OCI-LY1 (cell line): ENCODE measurements at regions not wholly inside any gene's neighbourhood (a gene's known extent, or its start where the extent isn't known, plus 50 kb on each side); places are given as distances from the start of the nearest gene placed in this dataset.

Experiments
- H2AFZ ChIP-seq: fragments of 200-600 bp; sonication (generic), shearing (Covaris generic); 2 replicates; pipeline ENCODE4 v1.6.0; 2014; ENCODE audit warnings: antibody characterized with exemption, mild to moderate bottlenecking, low read length
- H3F3A ChIP-seq: fragments of 200-600 bp; sonication (generic), shearing (Covaris generic); 2 replicates; pipeline ENCODE4 v1.6.0; 2014; ENCODE audit warnings: mild to moderate bottlenecking, antibody characterized with exemption, low read length, moderate library complexity; ENCODE audit not compliant: insufficient read depth
- H3K27ac ChIP-seq: fragments of 200-600 bp; sonication (generic); 2 replicates; pipeline ENCODE4 v1.5.1; 2014; ENCODE audit warnings: low read length, mixed run types, mild to moderate bottlenecking, low read depth; ENCODE audit not compliant: poor library complexity, severe bottlenecking
- H3K27me3 ChIP-seq: fragments of 200-600 bp; sonication (generic); 2 replicates; pipeline ENCODE4 v1.6.0; 2014; ENCODE audit warnings: antibody characterized with exemption, mild to moderate bottlenecking, low read length, moderate library complexity; ENCODE audit not compliant: insufficient read depth
- H3K36me3 ChIP-seq: fragments of 200-600 bp; sonication (generic); 2 replicates; pipeline ENCODE4 v1.6.1; 2014; ENCODE audit warnings: mild to moderate bottlenecking, antibody characterized with exemption, low read length, moderate library complexity, mixed read lengths; ENCODE audit not compliant: insufficient read depth
- H3K4me1 ChIP-seq: fragments of 200-600 bp; sonication (generic); 2 replicates; pipeline ENCODE4 v1.5.1; 2014; ENCODE audit warnings: mild to moderate bottlenecking, low read length, moderate library complexity; ENCODE audit not compliant: insufficient read depth, severe bottlenecking
- H3K4me2 ChIP-seq: fragments of 200-600 bp; sonication (generic), shearing (Covaris generic); 2 replicates; pipeline ENCODE4 v1.6.1; 2014; ENCODE audit warnings: low read length
- H3K4me3 ChIP-seq: fragments of 200-600 bp; sonication (generic); 2 replicates; pipeline ENCODE4 v1.5.1; 2014; ENCODE audit warnings: low read length, low read depth, mild to moderate bottlenecking, mixed read lengths; ENCODE audit not compliant: poor library complexity, severe bottlenecking
- H3K79me2 ChIP-seq: fragments of 200-600 bp; shearing (Covaris generic); 2 replicates; pipeline ENCODE4 v1.6.1; 2016; ENCODE audit warnings: mixed run types, low read length, mixed read lengths; ENCODE audit not compliant: insufficient read depth
- H3K9ac ChIP-seq: fragments of 200-600 bp; sonication (generic), shearing (Covaris generic); 2 replicates; pipeline ENCODE4 v1.6.1; 2014; ENCODE audit warnings: mild to moderate bottlenecking, low read length, mixed read lengths
- H3K9me2 ChIP-seq: fragments of 200-600 bp; sonication (generic), shearing (Covaris generic); 2 replicates; pipeline ENCODE4 v1.6.1; 2014; ENCODE audit warnings: low read depth, mild to moderate bottlenecking, low read length, mixed read lengths
- H3K9me3 ChIP-seq: fragments of 200-600 bp; shearing (Covaris generic); 2 replicates; pipeline ENCODE4 v1.6.1; 2014; ENCODE audit warnings: low read length, mixed read lengths
- H4K20me1 ChIP-seq: fragments of 200-600 bp; sonication (generic), shearing (Covaris generic); 2 replicates; pipeline ENCODE4 v1.6.0; 2016; ENCODE audit warnings: mild to moderate bottlenecking, low read length; ENCODE audit not compliant: insufficient read depth
- EZH2 ChIP-seq: fragments of 200-600 bp; sonication (generic), shearing (Covaris generic); IDR thresholded peaks from 2 replicates; pipeline ENCODE4 v1.8.0; 2017; ENCODE audit warnings: borderline replicate concordance, mixed run types, mild to moderate bottlenecking, antibody characterized with exemption, low read length, moderate library complexity, mixed read lengths
- TF ChIP-seq, protein P1 (sequence below): fragments of 200-600 bp; sonication (generic), shearing (Covaris generic); IDR thresholded peaks from 2 replicates; pipeline ENCODE4 v1.5.1; 2017; ENCODE audit warnings: mild to moderate bottlenecking, antibody characterized with exemption, low read length, moderate library complexity, mixed read lengths

DNA sequence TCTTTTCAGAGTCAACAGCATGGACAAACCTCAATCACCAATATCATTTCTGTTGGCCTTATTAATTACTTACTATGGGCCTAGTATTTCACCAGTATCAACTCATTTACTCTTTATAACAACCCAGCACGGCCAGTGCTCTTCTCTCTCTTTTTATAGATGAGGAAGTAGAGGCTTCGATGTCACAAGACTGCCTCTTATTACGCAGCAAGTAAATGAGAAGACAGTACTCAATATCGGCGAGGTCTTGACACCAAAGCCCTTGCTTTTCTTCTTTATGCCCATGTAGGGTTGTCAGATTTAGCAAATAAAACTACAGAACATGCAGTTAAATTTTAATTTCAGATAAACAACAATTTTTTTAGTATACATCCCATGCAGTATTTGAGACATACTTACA is 99.0 kb upstream of the KCNMB2 start:
- no peak overlapping the region for H2AFZ ChIP-seq

DNA sequence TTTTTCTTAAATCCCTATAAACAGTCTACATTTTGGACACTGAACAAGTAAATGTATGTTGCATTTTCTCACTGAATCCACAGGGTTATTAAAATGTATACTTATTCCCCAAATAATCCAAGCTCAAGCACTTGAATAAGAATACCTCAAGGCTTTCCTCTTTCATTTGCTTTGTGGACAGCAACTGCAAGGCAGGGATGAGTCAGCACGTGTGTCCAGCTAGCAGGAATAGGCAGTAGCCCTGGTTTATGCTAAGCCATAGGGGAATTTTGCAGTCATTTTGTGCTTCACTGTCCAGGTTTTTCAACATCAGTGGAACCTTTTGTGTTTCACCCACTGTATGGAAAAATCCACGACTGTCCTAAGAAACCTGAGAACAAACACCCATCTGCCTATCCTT is 96.7 kb upstream of the KCNMB2 start:
- Histone ChIP-seq H3K4me1 (no peaks in the 10 kb centered on the region), H3K4me2 (no peak overlapping the region), H2AFZ (no peak overlapping the region)

More for the DNA sequence above, 99.0 kb upstream of the KCNMB2 start:
- no peaks in the 10 kb centered on the region for H3K4me1 ChIP-seq
- no peak overlapping the region for H3K27ac ChIP-seq
- no peaks in the 10 kb centered on the region for H3K27me3 ChIP-seq
- no peak overlapping the region for H3K9ac ChIP-seq
- no peak overlapping the region for H3K4me3 ChIP-seq
- no peaks in the 10 kb centered on the region for H3K36me3 ChIP-seq
- no peaks in the 10 kb centered on the region for H3K79me2 ChIP-seq
- no peaks in the 10 kb centered on the region for H3K9me3 ChIP-seq
- TF ChIP-seq EZH2: no peak
- TF ChIP-seq, protein P1, sequence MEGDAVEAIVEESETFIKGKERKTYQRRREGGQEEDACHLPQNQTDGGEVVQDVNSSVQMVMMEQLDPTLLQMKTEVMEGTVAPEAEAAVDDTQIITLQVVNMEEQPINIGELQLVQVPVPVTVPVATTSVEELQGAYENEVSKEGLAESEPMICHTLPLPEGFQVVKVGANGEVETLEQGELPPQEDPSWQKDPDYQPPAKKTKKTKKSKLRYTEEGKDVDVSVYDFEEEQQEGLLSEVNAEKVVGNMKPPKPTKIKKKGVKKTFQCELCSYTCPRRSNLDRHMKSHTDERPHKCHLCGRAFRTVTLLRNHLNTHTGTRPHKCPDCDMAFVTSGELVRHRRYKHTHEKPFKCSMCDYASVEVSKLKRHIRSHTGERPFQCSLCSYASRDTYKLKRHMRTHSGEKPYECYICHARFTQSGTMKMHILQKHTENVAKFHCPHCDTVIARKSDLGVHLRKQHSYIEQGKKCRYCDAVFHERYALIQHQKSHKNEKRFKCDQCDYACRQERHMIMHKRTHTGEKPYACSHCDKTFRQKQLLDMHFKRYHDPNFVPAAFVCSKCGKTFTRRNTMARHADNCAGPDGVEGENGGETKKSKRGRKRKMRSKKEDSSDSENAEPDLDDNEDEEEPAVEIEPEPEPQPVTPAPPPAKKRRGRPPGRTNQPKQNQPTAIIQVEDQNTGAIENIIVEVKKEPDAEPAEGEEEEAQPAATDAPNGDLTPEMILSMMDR: no peak
- H3K9me2 ChIP-seq: no peaks in the 10 kb centered on the region
- no peaks in the 10 kb centered on the region for H4K20me1 ChIP-seq
- H3F3A ChIP-seq: no peaks in the 10 kb centered on the region
- no peak overlapping the region for H3K4me2 ChIP-seq

DNA sequence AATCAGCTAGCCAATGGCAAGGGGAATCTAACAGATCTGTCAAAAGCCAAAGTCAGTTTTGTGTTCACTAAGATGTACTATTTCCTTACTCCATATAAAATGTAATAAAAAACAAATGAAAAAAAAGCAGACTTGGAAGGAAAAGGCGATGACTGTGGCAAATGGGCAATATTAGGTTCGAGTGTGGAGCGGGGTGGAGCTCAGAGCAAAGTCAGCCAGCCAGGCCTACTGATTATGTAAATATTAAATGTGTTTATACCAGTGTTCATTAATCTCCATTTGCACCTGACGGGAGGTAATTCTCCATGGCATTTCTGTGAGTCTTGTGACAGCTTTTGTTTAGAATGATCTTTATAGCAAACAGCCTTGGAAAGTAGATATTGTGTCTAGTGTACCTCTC is 96.2 kb upstream of the KCNMB2 start:
- H3K4me2 ChIP-seq: no peak overlapping the region

More for the DNA sequence above, 96.7 kb upstream of the KCNMB2 start:
- H3K36me3 ChIP-seq: no peaks in the 10 kb centered on the region
- H3K9me2 ChIP-seq: no peaks in the 10 kb centered on the region
- H3K4me3 ChIP-seq: no peak overlapping the region
- H3K27me3 ChIP-seq: no peaks in the 10 kb centered on the region
- no peaks in the 10 kb centered on the region for H3K79me2 ChIP-seq
- no peak overlapping the region for H3K27ac ChIP-seq
- no peak for TF ChIP-seq EZH2
- TF ChIP-seq, protein P1: no peak
- no peaks in the 10 kb centered on the region for H4K20me1 ChIP-seq
- H3K9ac ChIP-seq: no peak overlapping the region
- no peaks in the 10 kb centered on the region for H3K9me3 ChIP-seq
- no peaks in the 10 kb centered on the region for H3F3A ChIP-seq

More for the DNA sequence above, 96.2 kb upstream of the KCNMB2 start:
- H3K4me1 ChIP-seq: no peaks in the 10 kb centered on the region
- H3K36me3 ChIP-seq: no peaks in the 10 kb centered on the region
- no peak for TF ChIP-seq EZH2
- TF ChIP-seq, protein P1: no peak
- no peaks in the 10 kb centered on the region for H4K20me1 ChIP-seq
- no peaks in the 10 kb centered on the region for H3K9me2 ChIP-seq
- no peak overlapping the region for H3K4me3 ChIP-seq
- H3K27me3 ChIP-seq: no peaks in the 10 kb centered on the region
- no peaks in the 10 kb centered on the region for H3K9me3 ChIP-seq
- no peak overlapping the region for H2AFZ ChIP-seq
- H3K27ac ChIP-seq: no peak overlapping the region
- no peaks in the 10 kb centered on the region for H3F3A ChIP-seq
- no peak overlapping the region for H3K9ac ChIP-seq
- no peaks in the 10 kb centered on the region for H3K79me2 ChIP-seq
